ENCODE measurements at regions not wholly inside any gene's neighbourhood (a gene's known extent, or its start where the extent isn't known, plus 50 kb on each side); places are given as distances from the start of the nearest gene placed in this dataset.

DNA sequence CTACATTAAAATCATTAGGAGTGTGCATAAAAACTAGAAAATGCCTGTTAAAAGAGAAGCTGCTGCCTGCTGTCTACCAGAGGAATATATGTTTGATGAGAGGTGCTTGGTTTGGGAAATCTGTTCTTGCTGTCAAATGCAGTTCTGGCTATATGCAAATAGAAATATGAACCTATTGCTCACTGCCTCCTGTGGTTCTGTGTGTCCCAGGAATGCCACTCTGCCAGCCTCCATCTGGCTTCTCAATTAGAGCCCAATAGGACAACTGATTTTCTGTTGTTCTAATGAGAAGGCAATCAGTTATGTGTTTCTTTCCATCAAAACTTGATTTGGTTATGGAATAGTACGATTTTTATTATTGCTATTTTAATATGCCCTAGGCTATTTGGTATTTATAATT lies 759.7 kb downstream of the HDGFL1 start:
- DNase-seq, result peak; percentile 52 to 80

DNA sequence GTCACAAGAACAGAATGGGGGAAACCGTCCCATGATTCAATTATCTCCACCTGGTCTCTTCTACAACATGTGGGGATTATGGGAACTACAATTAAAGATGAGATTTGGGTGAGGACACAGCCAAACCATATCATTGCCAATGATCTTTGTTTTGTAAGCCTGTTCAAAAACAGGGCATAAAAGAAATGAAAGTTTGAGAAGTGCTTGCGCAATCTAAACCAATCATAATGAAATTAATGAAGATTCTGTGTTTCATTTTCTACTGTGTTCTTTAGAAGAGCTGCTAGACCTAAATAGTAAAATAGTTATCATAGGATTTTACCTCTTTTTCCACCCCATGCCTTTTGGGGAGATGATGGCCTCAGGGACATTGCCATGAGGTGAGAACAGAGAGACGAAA lies 761.3 kb downstream of the HDGFL1 start:
- no peak for DNase-seq

DNA sequence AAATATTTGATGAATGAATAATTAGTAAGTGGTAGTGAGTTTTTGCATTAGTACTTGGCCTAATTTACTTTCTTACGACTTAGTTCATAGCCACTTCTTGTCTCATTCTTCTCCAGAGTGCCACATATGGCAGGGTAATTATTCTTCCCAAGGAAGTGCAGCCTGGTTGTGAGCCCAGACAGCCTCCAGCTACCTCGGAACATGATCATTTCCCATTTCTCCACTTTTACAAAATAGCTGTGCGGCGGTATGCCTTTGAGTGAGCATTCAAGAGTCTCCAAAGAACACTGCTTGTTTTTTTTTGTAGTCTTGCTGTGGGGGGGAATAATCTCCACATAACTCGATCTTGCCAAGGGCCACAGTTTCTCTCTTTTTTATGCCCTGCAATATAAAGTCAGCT lies 765.0 kb downstream of the HDGFL1 start:
- DNase-seq, result peak in 1 of 2 experiments; percentile 15

DNA sequence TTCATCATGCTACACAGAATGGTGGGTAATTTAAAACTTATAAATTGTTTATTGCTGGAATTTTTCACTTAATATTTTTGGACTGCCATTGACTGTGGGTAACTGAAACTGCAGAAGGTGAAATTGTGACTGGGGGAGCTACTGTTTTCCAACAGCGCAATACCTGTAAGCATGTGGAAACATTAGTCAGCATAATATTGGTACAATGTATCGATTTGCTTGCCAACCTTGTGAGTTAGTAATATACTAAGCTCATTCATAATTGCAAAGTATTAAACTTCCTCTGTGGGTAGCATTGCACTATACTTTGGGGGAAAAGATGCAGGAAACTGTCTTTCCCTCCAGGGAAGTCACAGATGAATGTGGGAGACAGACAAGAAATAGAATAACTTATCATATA lies 766.5 kb downstream of the HDGFL1 start:
- no peak for DNase-seq

DNA sequence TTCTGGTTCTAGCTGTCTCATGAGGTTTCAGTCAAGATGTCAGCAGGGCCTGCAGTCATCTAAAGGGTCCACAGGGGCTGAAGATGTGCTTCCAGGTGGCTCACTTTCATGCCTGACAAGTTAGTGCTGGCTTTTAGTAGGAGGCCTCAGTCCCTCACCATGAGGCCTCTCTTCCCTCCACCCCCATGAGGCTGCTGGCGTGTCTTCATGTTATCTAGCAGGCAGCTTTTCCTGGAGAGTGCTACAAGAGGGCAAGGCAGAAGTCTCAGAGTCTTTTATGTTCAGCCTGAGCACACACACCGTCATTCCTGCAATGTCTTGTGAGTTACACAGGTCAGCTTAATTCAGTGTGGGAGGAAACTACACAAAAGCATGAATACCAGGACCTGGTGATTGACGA lies 769.9 kb downstream of the HDGFL1 start:
- no peak for DNase-seq

DNA sequence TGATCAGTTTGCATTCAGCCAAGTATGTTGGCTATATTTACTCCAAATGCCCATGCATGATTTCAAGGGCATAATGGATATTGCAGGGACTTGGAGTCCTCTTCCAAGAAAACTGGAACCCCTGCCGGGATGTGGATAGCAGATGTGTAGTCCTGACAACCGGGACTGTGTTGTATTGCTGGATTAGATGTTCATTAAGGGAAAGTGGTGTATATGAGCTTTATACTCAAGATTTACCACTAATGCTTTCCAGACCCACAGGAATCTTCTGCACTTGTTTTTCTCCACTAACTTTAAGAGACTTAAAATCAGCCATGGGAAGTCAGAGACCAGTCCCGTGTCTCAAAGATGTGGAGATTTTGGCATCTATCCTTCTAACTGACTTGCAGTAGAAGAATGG lies 770.9 kb downstream of the HDGFL1 start:
- DNase-seq, result no peak

DNA sequence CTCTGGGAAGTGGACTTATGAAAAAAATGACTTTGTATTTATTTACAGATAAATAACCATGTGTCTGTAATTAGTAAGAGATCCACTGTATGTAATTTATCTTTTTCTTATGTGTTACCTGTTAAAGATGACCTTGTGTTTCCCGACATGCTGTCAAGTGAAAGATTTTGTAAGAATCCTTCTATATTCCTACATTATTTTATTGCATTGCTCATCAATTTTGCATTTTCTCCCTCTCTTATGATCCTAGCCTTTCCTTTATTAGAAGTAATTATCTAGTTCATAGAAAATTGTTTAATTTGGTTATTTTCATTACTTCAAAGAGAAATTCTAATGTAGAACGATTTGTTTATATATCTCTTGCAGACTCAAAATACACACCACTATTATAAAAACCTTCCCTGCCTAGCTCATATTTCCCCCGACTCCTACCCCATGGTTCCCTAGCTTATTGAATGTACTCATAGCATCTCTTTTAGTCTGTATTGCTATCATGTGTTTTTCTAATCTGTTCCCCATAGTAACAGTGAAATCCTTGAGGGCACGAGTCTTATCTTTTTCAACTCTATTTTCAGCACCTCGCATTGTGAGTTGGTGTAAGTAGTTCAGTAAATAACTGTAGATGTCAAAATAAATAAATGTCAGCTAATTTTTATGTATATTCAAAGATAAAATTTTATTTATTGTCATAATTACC lies 774.4 kb downstream of the HDGFL1 start:
- DNase-seq, result no peak

DNA sequence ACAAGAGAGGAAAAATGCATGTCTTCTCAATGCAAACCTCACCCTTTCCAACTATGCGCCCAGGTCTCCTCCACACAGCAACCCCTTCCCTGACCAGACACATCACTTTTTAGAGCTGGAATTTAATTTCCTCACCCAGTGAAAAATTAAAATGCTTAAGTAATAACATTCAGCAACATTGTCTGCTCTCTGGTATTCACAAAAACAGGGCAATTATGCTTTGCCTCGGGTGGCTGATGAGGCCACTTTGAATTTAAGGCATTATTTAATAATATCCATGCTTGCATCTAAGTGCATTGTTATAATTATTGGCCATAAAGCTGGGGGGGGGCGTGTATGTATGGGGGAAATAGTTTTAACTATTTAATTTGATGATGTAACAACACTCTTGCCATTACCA lies 777.8 kb upstream of the NRSN1 start:
- DNase-seq, result no peak

DNA sequence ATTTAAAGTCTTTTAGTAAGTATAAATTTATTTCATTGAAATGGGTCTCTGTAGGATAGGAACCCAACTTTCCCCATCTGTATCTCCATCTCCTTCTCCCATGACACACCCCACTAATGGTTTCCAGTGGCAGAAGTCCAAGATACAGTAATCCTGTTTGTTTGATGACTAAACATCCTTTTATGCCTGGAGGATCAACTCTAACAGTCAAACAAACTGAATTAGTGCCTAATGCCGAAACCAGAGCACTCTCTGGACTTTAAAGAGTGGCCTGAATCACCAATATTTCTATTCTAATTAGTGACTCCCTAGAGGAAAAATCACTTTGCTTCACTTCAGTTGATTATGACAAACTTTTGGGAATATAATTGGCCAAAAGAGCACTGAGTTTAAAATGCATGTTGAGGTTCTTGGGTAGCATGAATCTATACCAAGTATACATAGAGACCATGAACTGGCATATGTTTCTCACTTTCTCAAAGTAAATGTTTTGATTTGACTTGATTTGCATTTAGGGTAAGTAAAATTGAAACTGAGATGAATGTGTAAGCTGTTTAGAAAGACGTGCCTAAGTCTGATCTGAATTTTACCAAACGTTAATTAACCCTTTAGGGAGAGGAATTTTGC lies 776.4 kb upstream of the NRSN1 start:
- DNase-seq, result no peak

DNA sequence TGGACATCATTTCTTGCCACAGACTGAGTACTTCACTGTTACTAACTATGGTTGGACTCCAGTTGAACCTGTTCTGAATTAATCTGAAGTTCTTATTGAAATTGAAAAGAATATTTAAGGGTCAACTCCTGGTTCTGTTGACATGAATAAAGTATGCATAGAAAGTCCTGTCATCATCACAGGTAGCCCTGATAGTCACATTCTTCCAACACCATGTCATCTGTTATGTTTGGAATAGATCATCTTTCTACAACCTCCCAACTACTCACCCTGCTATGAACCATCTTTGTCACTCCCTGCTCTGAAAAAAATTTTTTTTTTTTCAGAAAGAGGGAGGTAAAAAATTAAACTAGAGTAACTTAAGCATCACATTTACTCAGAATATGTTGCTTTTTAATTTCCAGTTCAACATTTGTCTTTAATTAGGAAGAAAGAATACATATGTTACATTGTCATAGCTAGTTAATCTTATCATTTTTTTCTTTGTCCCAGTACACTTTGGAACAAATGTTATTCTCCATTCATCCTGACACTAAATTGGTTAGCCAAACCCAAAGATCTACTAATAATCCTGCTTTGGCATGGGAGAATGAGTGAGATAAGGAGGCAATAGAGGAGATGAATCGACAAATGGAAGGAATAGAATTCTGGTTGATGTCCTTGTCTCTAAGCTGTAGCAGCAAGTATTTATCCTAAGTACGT lies 775.1 kb upstream of the NRSN1 start:
- no peak for DNase-seq

DNA sequence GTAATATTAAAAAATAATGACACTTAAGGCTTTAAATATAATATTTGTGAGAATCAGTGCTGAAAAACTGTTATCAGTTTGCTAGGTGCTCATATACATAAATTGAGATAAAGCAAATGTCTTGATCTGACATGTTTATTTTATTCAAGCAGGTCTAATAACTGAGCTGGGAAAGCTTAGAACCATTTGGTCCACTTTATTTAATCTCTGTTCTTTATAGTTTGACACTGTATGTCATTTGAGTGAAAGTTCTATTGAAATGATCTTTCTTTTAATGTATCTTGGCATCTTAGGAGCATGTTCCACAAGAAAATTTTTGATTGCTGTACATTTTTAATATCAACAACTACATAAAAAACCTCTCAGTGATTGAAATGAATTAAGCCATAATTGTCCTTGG lies 772.0 kb upstream of the NRSN1 start:
- no peak for DNase-seq

DNA sequence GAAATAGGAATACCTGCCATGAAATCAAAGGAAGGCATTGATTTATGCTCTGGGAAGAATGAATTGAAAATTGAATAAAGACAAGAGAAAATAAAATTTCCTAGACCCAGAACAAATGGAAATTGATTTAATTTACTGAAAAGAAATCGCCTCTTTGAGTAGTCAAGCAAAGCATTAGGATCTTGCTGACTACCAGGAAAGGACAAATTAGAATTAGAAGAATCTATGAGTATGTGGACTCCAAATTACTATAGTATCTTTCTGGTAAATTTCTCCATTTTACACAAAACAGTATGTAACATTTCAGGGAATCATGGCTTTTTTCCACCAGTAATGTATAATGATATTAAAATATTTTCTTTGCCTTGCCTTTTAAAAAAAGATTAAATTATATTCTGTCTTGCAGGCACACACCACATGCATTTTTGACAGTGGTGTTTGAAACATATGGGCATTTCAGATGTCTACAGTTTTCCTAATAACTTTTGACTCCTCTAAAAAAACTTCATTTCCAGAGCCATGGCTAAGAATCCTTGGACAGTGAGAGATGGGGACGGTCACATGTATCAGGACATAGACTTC lies 768.7 kb upstream of the NRSN1 start:
- DNase-seq, result no peak

DNA sequence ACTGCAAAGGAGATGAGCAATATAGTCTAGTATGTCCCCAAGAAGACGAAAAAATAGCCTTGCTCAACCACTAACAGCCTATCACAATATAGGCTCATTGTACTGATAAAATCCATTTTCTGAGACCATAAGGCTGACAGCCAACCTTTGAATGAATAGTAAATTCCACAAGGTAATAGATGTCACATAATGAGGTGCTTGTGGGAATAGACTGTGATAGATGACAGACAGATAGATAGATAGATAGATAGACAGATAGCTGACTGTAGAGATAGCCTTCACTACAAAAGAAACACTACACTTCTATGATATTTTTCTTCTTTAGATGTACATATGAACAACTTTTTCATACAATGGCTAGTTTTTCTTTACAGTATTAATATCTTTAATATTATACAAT lies 760.3 kb upstream of the NRSN1 start:
- no peak for DNase-seq

DNA sequence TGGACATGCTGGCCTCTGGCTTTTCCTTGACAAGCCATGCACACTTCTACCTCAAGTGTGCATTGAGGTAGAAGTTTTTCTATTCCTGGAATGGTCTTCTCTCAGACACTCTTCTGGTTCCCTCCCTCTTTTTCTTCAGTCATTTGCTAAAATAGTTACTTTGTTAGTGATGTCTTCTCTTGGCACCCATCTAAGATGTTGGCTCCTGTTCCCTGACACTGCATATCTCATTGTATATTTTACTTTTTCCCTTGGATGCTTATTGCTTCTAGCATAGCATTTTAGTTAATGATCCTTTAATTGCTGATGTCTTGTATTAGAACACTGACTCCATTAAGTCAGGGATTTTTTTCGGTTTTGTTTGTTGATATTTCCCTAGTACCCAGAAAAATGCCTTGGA lies 758.7 kb upstream of the NRSN1 start:
- no peak for DNase-seq

DNA sequence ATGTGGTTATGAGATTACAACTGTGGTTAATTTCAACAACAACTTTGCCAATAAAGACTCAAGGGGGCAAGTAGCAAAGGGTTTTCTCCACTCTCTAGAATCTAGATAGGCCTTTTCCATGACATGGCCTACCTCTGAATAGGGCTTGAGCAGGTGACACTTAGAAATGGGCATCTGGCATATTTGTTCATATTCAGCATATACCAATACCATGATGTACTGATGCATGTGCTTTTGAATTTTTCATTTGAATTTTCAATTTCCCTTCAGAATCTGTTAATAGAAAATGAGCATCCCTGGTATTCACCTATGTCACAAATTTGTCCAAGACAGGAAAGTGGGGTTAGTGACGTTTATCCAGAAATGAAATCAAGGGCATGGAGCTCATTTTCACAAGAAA lies 757.5 kb upstream of the NRSN1 start:
- DNase-seq, result no peak

DNA sequence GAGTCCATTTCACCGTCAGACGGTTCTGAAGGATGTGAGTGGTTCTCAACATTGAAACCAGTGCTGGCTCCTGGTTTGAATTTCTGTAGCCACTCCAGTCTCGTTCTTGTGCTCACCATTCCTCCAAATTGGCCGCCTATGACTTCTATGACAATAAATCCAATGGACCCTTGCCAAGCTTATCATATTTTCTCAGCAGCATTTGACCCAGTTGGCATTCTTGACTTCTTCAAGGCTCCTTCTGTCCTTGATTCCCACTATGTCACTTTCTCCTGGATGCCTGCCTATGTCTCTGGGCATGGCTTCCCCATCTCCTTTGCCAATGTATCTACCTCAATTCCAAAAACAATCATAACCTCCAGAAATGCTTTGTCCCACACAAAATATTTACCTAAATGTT lies 756.0 kb upstream of the NRSN1 start:
- no peak for DNase-seq

DNA sequence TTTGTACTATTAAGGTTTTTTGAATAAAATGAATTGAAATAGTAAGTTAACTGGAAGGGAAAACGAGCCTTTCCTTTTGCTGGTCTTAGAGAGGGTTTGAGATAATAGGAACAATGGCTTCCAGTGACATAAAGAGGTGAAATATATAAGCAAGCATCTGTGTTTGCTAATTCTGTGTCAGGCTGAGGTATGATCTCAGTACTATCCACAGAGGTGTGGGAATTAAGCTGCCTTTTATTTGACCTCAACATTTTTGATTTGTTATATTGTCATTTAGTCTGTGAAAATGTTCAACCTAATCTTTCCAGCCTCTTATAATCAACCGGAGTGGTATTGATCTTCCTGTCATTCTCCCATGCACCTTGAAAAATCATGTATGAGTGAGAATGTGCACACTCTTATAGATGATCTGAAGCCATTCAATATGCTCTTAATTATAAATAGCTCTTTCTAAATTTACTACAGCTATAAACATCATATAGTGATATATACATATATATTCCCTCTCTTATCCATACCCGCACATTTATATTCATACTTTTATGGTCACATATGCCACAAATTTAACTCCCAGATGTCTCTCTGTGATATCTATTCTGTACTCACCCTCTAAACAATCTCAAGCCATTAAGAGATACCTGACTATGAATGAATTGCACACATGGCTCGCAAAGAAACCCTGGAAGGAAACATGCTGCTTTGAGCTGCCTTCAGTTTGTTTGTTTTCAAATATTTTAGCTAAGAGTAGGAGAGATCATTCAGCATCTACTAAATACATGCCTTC lies 754.7 kb upstream of the NRSN1 start:
- peak in 1 of 2 experiments; percentile 5 for DNase-seq

DNA sequence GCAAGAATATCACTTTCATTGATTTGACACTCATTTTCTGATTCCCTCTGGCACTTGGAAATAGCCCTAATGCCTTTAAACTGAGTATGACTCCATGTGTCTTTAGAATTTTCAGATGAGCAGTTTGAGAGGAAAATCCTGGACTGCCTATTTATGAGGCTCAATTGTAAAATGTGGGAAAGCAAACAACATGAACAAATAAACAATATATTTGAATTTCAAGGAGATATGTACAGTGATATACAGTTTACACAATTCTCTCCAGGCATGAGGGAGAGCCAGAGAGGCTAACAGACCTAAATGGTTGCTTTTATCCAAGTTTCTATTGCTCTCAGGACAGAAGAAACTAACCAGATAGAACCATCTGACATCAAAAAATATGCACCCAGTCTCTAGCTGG lies 748.2 kb upstream of the NRSN1 start:
- DNase-seq, result no peak

DNA sequence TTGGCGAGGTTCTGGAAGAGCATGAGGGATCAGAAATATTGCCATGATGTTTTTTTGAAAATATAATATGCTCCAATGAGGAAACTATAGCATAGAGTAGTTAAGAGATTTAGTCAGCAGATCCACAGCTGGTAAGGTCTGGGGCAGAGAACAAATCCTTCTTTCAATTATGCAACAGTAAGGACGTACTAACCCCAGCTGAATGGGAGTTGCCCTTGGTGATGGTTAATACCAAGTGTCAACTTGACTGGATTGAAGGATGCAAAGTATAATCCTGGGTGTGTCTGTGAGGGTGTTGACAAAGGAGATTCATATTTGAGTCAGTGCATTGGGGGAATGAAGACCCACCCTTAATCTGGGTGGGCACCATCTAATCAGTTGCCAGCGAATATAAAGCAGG lies 745.5 kb upstream of the NRSN1 start:
- no peak for DNase-seq

DNA sequence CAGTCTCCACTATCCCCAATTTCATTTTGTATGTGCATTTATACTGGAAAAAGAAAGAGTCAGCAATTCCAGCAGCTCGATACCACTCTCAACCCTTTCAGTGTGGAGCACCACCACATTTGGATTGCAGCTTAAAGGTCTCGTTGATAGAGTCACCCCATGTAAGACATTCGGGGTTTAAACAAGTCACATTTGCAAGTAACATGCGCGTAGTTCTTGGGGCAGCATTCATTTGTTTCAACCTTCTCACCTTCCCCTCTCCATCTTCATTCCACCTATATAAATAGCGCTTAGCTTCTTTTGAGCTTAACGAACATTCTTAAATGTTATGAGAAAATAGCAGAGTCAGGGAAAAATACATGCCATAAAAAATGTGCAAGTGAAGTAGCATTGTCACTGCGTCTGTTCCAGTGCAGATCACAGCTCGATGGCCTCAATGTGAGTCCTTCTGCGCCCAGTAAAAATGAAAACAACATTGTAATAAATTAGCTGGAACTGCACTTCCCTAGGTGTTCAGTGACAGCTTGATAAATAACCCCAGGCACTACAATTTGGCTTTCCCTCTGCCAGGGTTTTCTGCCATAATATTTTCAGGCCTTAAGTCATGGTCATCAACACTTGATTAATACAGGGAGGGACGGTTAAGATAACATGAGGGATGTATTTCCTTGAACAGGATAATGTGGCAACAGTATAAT lies 737.8 kb upstream of the NRSN1 start:
- no peak for DNase-seq

DNA sequence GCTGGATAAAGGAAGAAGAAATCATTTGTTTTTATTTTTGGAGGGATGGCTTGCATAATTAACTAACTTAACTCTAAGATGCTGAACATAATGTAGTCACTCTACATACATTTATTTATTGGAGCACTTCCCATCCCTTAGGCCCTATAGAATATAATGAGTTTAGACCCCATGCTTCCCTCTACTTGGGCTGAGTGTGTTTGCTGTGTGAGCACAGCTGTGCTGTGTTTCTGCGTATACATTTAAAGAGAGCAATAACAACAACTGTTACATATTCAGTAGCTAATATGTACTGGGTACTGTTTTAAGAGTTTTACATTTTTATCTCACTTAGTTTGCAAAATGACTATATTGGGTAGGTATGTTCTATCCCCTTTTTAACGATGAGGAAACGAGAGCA lies 736.6 kb upstream of the NRSN1 start:
- DNase-seq, result no peak

DNA sequence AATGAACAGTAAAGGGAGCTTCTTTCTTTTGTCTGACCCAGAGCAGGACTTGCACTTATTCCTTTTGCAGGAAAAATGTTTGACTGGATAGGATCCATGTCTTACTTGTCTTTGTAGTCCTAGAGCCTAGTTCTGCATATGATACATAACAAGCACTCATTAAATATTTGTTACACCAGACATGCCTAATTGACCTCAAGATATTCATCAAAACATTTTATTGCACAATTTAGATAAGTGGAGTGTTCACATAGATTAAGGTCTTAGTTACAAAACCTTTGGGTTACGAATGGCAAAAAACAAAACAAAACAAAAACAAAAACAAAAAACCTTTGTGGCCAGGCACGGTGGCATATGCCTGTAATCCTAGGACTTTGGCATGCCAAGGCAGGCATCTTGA lies 735.8 kb upstream of the NRSN1 start:
- DNase-seq, result no peak

DNA sequence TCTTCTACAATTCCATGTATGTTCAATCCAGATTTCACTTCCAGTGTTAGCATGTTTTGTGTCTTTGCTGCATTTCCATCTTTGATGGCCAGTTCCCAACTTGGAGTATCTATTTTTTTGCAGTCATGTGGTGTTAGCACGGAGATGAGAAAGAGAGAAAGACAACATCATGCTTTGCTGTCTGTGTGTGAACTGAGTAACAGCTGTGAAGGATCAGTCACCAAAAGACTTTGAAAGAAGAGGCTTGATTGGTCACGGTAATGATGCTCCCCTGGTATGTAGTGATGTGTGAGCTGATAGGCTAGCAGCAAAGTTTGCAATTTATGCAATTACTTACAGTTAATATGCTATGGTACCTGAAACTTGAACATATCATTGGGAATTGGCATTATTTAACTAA lies 731.3 kb upstream of the NRSN1 start:
- no peak for DNase-seq
